HG03135 (cell line): ENCODE measurements at regions not wholly inside any gene's neighbourhood (a gene's known extent, or its start where the extent isn't known, plus 50 kb on each side); places are given as distances from the start of the nearest gene placed in this dataset.
"Not testable (repeated sequence)": the region's sequence is repeated elsewhere in the genome, so short reads cannot be mapped to it uniquely, and the experiment has no call there.

ENCODE experiments used
- ATAC-seq: cut with Tn5 transposase; IDR thresholded peaks from one replicate; pipeline ENCODE4 v1.9.1; 2021; ENCODE audit warnings: mild to moderate bottlenecking, moderate library complexity; ENCODE audit not compliant: unreplicated experiment

DNA sequence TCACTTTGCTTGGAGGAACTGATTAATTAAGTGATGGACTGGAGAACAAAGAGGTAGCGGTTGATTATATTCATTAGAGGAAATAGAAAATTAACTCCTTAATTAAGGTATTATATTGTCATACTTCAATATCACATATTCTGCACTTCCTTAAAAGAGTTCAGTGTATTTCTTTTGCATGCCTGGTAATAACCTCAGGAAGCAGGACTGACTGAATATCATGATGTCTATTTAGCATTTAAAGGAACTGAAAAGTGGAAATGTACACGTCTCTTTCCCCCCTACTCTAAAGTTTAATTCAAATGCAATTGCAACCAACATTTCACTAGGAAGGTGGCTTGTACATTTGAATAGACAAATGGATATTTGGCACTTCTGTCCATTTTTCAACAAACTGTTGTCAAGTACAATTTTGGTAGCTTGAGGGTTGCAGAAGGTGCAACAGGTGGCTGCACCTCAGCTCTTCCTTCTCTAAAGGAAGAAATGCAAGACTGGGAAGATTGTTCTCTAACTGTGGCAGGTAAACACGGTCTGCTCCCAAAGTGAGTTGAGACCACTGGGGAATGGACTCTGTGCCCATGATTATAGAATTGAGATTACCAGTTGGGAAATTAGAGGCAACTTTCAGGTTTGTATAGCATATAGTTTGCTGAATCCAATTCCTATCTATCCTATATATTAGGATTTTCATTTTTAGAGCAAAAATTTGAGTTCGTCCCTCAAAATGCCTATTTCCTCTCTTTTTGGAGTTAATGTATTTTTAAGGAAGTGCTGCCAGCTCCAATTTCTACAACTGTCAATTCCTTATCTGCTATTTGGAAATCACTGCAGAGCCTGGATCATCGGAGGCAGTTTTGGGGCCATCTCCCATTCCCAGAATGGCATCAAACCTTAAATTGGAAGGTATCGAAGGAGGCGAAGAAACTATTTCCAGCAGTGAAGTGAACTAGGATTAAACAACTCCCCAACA is 98.9 kb upstream of the TAF11L2 start:
- no peak for ATAC-seq

DNA sequence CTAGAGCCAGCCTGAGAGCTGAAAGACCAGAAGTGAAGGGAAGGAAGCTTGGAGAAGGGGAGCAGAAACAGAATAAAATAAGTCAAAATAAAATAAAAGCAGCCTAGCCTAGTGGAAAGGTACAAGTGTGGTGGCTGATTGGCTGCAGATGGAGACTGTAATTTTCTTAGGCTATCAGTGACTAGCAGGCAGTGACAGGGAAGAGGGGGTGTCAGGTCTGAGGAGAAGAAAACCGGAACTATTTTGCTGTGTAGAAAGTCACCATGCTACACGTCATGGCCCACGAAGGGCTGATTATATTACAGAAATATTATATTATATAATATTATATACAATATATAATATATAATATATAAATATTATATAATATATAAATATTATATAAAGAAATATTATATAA is 98.1 kb upstream of the TAF11L2 start:
- ATAC-seq, result no peak

DNA sequence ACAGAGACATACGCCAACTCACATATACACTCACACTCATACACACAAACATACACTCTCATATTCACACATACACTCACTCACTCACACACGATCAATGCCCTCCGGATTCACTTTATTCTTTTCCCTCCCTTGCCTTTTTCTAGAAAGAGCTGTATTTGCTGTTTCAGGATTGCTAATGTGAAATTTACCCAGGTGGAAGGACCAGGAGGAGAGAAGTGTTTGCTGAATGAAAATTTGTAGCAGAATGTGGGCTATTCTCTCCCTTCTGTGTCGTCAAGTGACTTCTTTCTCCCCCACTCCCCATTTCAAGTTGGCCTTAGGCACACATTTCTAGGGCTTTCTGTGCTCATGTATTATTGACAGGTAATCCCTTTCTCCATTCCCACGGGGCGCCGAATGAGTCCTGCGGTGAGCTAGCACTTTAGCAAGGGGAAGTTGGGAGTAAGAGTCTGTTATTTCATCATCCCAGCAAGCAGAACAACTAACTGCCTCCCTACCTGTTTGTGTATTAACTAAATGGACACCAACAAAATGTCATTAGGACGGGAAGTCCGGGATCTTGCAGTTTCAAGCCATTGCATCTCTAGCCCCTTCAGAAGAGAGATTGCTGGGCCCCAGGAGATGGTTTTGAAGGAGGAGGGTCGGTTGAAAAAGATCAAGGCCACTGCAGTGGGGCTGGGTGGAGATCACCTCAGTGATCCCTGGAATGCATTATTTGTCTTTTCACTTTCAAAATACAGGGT is 97.1 kb upstream of the TAF11L2 start:
- no peak for ATAC-seq

DNA sequence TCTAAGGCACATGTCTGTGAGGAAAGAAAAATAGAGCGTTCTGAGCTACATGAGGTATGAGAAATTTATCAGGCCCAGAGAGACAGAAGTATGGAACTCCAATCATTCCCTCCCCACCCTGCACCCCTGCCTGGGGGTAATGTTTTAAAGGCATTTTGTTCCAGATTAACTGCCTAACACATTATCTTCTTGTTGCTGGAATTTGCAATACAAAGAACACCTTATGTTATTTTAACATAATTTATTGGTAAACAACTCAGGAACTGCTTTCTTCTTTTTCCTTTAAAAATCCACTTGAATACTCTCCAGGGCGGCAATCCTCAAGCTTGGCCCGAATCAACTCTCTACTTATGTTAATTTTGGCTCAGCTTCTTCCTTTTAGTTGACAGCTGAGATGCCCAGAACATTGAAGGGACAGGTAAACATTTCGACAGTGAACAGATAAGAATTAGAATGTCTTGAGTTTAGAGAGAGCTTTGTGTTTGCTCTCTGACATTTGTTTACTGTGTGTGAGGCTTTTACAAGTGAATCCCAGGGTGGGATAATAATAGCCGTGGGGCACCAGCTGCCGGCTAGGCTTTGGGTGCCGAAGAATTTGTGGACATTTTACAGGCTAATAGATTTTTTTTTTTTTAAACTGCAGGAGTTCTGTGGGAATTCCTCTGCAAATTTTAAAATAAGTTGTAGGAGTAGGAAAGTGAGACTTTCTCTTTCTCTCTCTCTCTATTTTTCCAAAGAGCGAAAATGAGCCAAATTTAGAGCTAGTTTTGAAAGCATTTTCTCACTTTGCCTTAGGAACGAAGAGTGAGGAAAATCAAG is 96.4 kb upstream of the TAF11L2 start:
- ATAC-seq, result no peak

DNA sequence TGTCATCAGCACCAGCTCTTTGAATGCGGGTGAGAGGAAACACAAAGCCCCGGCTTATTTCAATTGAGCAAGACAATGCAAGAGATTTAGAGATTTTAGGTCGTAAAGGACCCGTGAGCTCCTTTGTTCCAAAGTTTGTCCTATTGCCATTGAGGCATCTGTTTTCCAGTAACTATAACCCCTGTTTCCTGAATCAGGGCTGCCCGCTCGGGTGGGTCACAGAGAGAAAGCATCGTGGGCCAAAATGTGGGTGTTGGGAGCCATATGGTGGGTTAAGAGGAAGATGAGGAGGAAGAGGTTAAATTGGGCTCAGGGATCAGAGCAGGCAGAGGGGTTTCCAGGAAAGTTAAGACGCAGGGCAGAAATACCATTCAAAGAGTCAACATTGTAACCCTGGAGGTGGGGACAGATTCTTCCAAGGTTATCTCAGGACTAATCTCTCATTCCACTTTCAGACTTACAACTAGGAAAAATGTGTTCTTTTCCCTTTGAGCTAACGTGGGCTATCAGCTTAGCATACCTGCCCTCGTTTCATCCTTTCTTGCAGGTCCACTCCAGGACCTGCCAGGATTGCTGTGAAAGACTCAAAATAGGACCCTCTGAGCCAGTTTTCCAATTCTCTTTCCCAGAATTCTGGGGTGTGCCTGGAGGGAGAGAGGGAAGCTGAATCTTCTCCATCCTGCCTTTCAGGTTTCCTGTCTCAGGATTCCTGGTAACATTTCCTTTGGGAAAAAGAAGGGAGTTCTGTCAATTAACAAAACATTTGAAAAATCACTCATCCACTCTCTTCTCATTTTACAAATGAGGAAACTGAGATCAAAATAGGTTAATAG is 95.5 kb upstream of the TAF11L2 start:
- no peak for ATAC-seq

DNA sequence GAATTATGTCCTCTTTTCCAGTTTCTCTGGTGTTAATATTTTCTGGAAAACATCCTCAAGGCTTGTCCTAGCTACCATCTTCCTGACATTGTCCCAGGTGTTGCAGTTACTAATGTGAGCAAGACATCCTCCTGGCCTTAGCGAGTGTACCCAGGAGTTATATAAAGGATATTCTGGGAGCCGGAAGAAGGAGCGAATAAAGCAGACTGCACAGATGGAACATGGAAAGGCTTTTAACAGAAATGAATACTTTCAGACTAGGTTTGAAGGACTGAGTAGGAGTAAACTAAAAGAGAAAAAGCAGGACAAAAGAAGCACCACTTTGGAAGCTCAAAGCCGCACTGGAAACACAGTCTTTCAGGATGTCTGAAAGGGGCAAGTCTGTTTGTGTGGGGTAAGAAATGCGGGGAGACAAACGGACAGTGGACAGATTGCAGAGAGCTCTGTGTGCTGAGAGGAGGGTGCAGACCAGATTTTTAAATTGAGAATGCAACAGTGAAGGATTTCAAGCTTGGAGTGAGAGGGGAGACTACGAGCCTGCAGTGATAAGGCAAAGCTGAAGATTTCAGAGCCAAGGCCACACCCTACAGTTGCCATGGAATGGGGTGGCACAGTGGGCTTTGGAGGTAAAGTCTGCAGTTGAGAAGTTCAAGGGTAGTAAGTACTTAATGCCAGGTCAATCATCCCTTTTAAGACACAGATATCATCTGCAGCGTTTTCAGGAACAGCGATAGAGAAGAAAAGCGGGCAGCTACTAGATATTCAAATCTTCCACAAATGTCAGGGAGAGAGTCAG is 94.1 kb upstream of the TAF11L2 start:
- ATAC-seq, result no peak

DNA sequence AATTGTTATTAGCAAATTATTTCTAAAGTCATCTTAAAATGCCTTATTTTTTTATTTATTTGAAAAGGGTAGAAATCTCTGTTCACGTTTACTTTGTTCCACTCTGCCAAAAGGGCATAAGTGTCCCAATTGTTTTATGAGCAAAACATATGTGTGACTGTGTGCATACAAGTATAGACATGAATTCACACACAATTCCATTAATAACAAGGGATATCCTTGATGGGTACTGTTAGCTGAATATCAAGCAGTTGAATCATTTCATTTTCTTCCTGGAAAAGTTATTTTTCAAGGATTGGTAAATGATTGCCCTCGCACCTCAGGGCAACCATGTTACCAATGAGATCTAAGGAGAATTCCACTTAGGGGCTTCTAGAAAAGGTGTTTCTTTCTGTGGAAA is 92.1 kb upstream of the TAF11L2 start:
- no peak for ATAC-seq

DNA sequence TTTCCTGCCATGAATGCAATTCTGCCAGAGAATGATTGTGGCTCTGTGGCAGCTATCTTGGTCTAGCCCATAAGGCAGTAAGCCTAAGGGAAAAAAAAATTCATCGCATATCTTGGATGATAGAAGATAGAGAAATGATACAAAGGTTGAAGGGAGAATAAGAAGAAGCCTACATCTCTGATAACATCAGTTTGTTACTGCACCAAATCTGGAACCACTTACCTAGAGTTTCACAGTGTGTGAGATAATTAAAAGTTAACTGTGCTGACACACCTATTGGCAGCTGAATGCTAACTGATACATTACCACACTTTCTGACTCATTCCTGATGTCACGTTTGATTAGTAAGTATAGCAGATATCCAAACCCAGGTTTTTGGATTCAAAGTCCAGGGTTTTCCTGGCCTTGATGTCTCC is 91.6 kb upstream of the TAF11L2 start:
- no peak for ATAC-seq

DNA sequence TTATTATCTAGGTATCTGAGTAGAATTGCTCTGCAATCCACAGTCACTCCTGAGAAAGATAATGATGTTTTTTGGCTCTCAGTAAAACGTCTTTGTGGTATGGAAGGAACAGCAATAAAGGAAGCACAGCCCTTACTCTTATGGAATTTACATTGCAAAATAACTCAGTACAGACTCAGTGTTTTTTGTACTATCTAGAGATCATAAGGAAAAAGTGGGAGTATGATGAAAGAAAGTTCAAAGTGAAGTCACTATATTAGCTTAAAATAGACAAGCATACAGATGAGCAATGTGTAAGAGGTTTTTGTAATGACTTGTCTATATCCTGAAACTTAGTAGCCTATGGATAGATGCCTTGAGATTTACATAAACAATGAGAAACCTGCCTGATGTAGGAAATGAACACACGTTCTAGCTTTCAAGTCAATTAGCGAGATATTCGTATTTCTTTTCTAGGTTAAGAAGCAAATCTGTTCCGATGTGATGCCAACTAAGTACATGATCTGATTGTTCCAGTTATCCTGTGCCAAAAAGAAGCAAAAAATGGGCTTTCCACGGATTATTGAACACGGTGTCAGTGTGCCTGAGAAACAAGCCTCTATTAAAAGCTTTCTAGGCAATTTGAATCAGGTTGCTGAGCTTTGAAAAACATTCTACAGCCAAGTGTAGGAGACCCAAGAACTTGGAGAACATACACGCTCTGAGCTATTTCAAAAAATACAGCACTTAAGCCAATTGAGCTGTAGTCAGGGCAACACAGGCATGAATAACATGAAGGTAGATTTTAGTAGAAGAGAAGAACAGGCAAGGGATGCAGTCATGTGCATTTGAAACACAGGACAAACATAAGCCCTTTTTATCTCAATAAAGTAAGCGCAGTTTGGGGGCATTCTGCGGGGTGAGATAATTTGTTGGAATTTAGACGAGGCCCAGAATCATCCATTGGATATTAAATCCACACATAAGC is 86.3 kb upstream of the TAF11L2 start:
- ATAC-seq, result no peak

DNA sequence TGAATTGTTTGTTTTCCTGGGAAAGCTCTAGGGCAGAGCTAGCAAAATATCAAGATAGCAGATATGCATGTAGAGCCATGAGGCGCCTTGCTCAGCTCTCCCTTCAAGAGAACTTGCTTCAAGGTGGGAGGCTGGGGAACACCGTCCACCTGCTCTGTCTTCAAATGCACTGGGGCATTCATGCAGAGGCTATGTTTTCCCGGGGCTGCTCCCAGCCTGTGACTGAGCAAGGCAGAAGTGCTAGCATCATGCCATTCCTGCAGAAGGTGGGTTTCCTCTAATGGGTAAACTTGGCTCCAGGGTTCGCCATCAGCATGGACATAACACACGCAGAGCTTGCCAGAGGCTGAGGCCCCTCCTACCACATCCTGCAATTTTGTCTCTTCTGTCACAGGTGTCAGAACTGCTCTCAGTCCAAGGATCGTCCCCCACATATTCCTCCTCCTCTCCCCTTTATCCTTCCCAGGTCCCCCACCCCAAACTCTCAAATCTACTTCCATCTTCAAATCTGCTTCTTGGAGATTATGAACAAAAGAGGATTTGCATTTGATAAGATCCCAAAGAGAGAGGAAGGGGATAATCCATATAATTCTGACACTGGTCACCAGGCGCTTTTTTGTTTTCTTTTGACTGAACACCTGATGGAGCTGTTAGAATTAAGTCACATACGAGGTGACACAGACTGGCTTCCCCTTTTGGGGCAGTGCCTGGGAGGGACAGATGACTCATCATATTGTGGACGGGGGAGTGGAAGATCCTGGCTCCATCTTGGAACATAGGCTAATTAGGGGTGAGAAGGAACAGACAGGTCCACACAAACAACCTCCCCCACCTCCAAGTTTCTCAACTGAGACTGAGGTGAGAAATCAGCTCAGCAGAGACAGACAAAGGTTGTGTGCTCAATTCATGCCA is 85.0 kb upstream of the TAF11L2 start:
- no peak for ATAC-seq

DNA sequence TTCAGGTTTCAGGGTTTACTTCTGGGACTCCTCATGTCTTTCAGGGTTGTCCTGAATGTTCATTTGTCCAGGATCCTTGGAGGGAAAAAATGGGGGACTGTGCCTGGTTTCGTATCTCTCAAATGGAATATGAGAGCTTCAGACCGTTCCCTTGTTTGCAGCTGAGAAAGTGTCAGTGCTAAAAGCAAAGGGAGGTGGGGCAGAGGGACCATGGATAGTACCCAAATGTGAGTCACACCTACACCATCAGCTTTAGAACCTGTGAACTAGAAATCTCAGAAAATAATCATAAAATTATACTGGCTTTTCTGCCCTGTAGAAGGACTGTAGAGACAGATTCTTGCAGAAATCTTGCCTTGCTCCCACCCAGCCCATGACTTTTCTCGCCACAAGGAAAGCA is 84.3 kb upstream of the TAF11L2 start:
- no peak for ATAC-seq

DNA sequence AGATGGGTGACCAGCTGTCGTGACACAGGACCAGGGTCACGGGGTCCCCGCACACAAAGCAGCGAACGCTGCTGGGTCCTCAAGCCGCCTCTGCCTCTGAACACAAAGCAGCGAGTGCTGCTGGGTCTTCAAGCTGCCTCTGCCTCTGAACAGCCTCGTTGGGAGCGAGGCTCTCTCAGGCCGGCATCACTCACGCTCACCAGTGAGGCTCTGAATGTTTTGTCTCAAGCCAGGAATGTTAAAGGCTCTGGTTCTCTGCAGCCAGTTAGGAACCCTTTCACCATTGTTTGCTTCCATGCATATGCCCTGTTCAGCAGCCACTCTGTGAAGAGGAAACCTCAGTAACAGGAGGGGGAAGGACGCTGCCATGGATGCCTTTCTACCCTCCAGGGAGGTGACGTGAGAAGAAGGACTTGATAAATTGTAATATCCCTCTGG is 82.7 kb upstream of the TAF11L2 start:
- no peak for ATAC-seq

DNA sequence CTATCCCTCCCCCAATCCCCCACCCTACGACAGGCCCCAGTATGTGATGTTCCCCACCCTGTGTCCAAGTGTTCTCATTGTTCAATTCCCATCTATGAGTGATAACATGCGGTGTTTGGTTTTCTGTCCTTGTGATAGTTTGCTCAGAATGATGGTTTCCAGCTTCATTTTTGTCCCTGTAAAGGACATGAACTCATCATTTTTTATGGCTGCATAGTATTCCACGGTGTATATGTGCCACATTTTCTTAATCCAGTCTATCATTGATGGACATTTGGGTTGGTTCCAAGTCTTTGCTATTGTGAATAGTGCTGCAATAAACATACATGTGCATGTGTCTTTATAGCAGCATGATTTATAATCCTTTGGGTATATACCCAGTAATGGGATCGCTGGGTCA is 81.7 kb upstream of the TAF11L2 start:
- ATAC-seq, result not testable (repeated sequence)

DNA sequence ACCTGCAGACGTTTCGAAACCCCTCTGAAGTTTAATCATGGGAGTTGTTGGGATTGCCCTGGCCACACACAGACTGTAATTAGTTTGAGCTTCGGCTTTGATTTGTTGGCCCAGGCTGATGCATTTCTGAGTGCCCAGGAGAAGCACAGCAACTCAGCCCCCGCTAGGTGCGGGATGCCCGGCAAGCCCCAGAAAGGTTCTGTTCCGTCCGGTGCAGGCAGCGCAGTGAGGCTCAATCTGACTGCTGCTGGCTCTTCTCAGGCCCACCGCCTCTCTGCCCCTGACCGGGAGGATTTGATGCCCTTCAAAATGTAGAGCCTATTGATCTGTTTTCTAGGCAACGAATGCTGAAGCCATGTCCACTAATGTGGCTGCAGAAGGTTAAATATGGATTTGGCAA is 73.4 kb upstream of the TAF11L2 start:
- no peak for ATAC-seq

DNA sequence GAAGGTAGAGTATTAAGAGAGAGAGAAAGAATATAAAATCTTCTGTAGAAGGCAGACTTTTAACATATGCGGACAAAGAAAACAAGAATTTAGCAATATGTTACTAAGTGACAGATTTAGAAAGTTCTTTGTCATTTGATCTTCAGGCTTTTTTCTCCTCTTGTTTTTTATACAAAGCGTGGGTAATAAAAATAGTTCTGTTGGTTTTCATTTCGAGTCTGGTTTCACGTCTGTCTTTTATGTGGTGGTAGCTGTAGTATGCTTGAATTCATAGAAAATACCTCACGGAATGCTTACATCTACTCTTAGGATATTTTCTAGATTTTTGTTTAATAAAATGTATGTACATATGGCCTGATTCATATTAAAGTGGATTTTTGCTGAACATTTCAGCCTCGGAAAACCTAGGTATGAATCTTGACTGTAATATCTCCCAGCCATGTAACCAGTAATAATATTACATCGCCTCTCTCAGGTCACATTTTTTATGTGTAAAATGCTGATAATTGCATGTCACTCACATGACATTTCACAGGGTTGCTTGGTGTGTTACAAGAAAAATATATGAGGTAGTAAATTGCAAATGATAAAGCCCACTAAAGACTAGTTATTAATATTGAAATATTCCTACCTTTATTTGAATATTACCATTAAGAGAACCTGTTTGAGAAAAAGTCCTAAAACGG is 72.5 kb upstream of the TAF11L2 start:
- no peak for ATAC-seq

DNA sequence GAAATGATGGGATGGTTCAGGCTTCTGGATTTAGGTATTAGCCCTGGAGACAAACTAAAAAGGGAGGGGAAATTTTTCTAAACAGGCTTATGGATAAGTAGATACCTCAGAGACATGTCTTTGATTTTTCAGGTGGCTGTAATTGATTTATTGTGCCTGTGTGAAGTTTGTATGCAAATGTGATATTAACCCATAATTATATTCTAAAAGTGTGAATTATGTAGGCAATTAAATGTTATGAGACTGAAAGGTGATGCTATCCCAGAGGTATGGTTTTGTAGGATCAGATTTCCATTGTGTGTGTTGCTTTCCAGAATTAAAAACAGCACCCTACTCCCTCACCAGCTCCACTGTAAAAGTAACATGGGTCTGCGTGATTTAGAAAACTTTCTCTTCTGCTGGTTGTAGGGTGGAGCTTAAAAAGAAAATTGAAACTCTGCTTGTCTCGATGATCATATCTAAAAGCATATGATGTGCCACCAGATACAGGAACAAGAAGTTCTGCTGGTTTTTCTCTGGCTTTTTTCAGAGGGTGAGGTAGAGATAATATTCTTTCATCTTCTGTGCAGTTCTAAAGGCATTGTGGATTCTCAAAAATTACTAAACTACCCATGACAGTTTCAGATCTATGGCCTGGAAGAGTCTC is 71.8 kb upstream of the TAF11L2 start:
- peak; percentile 83 for ATAC-seq
